Uterus (tissue), 3 donors: ENCODE measurements at regions not wholly inside any gene's neighbourhood (a gene's known extent, or its start where the extent isn't known, plus 50 kb on each side); places are given as distances from the start of the nearest gene placed in this dataset.

ENCODE experiments used
- DNase-seq, 2 donors: peaks; one replicate each; pipeline ENCODE4 v3.0.0-alpha.2; 2019 to 2020
- H3K27ac ChIP-seq, 2 donors: fragments of 200-600 bp; sonication (generic); 1 replicate in 1 of 2; 2 replicates in 1 of 2; pipeline ENCODE4 v1.5.1; 2016 to 2018
- H3K27me3 ChIP-seq, 2 donors: fragments of 200-600 bp; sonication (generic); one replicate each; pipeline ENCODE4 v1.5.1; 2018 to 2019; ENCODE audit warnings: control low read depth in 1 of 2
- H3K36me3 ChIP-seq, 2 donors: fragments of 200-600 bp; sonication (generic); one replicate each; pipeline ENCODE4 v1.5.1; 2019; ENCODE audit warnings: control low read depth in 1 of 2
- H3K4me1 ChIP-seq, 2 donors: fragments of 200-600 bp; sonication (generic); one replicate each; pipeline ENCODE4 v1.5.1; 2018 to 2019; ENCODE audit warnings: control low read depth in 1 of 2
- H3K4me3 ChIP-seq, 2 donors: fragments of 200-600 bp; sonication (generic); 1 replicate in 1 of 2; 2 replicates in 1 of 2; pipeline ENCODE4 v1.5.1; 2018 to 2019; ENCODE audit warnings: mild to moderate bottlenecking in 1 of 2
- H3K9me3 ChIP-seq, 2 donors: fragments of 200-600 bp; sonication (generic); one replicate each; pipeline ENCODE4 v1.5.1; 2019; ENCODE audit warnings: control low read depth in 1 of 2
- POLR2A ChIP-seq, 2 donors: fragments of 450-650 bp; IDR thresholded peaks; one replicate each; pipeline ENCODE4 v1.6.1; 2016; ENCODE audit warnings: antibody characterized with exemption in 2 of 2, mild to moderate bottlenecking in 1 of 2, moderate library complexity in 1 of 2
- intact Hi-C: fragments of 100-400 bp; cut with DNase I; formaldehyde crosslinking; loops from one replicate; pipeline ENCODE4 v1.15.1; 2023; ENCODE audit warnings: low total_unique reads
- TF ChIP-seq, protein P1 (sequence below), 4 experiments: fragments of 200-600 bp in 2 of 4; fragments of 450-650 bp in 2 of 4; sonication (generic) in 2 of 4; IDR thresholded peaks; one replicate each; pipeline ENCODE4 v1.5.1; 2016 to 2019; ENCODE audit warnings: antibody characterized with exemption in 4 of 4, mild to moderate bottlenecking in 2 of 4, moderate library complexity in 1 of 4
- donor health status: DM: yes; HTN: yes; CAD: no.

DNA sequence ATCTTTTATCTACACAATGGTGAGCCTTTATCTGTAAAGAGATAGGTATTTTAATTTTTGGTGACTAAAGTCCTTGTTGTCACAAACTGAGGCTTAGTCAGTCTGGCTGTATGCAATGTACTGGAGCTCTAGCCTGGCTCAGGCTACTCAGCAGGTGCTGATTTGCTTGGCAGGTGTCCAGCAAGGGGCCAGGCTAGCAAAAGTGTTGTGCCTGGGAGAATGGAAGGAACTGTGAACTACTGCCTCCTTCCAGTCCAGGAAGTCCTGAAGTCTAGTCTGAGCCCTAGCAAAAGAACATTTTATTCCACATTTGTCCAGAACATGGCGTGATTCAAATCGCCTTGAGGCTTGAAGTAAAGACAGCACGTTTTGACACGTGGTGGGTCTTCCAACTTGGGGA, 260.5 kb downstream of the CCDC85A start:
- no peaks in the 10 kb centered on the region for H3K36me3 ChIP-seq
- H3K27ac ChIP-seq, result no peak overlapping the region
- H3K9me3 ChIP-seq, result no peaks in the 10 kb centered on the region
- no peak for TF ChIP-seq POLR2A (IDR thresholded peaks at IDR 0.05)
- TF ChIP-seq, protein P1, sequence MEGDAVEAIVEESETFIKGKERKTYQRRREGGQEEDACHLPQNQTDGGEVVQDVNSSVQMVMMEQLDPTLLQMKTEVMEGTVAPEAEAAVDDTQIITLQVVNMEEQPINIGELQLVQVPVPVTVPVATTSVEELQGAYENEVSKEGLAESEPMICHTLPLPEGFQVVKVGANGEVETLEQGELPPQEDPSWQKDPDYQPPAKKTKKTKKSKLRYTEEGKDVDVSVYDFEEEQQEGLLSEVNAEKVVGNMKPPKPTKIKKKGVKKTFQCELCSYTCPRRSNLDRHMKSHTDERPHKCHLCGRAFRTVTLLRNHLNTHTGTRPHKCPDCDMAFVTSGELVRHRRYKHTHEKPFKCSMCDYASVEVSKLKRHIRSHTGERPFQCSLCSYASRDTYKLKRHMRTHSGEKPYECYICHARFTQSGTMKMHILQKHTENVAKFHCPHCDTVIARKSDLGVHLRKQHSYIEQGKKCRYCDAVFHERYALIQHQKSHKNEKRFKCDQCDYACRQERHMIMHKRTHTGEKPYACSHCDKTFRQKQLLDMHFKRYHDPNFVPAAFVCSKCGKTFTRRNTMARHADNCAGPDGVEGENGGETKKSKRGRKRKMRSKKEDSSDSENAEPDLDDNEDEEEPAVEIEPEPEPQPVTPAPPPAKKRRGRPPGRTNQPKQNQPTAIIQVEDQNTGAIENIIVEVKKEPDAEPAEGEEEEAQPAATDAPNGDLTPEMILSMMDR (IDR thresholded peaks at IDR 0.05), result no peak
- no peak overlapping the region for H3K4me3 ChIP-seq
- no peaks in the 10 kb centered on the region for H3K4me1 ChIP-seq
- H3K27me3 ChIP-seq, result no peaks in the 10 kb centered on the region
- no peak for DNase-seq
- intact Hi-C loops, result no loop called here

DNA sequence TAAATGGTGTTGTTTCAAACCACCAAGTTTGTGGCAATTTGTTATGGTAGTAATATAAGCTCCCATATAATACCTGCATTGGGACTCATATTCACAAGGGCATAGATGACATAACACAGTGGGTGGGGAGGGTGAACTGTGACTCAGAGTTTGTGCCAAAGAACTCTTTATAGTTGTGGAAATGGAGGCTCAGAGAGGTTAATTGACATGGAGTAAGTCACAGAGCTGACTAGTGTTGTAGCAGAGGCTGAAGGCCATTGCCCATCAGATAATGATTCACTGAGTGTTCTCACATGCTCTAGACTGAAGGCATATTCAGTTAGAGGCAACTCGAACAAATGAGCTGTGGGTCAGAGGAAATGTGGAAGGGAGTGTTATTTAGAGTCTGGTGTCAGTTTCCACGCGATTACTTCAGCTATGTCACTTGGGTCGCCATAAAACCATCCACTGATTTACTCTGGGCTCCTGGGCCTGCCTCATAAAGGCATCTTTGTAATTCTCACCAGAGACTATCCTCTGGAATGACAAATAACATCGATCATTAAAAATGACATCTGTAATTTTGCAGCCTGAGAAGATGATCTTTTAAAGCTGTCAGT, 264.7 kb downstream of the CCDC85A start:
- H3K4me1 ChIP-seq, result no peaks in the 10 kb centered on the region
- no peak overlapping the region for H3K4me3 ChIP-seq
- H3K27ac ChIP-seq, result peak overlapping the region in 1 of 2 donors; percentile 30
- TF ChIP-seq, protein P1 (IDR thresholded peaks at IDR 0.05), result no peak
- no peak for TF ChIP-seq POLR2A (IDR thresholded peaks at IDR 0.05)
- no peaks in the 10 kb centered on the region for H3K9me3 ChIP-seq
- H3K36me3 ChIP-seq, result no peaks in the 10 kb centered on the region
- no peaks in the 10 kb centered on the region for H3K27me3 ChIP-seq
- DNase-seq, result no peak
- intact Hi-C loops, result no loop called here

DNA sequence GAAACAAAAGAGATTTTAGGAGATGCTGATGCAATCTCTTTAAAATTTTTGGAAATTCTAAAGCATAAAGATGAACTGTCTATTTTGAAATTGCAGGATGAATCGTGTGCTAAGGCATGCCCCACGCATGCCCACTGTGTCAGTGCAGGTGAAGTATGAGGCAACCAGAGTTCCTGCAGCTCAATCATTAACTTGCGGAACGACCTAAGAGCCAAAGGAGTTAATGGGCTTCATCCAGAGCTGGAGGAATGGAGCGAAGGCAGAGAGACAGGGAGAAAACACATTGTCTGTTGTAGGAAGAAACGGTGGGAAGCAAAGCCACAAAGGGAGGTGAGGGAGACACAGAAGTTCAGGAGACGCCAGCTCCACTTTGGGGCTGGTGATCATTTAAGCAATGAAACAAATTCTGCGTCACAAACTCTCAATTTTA, 265.2 kb downstream of the CCDC85A start:
- Histone ChIP-seq H3K9me3 (no peaks in the 10 kb centered on the region), H3K36me3 (no peaks in the 10 kb centered on the region), H3K27me3 (no peaks in the 10 kb centered on the region), H3K4me3 (no peak overlapping the region), H3K27ac (no peak overlapping the region), H3K4me1 (no peaks in the 10 kb centered on the region)
- peak in 1 of 2 donors; percentile 23 for DNase-seq
- TF ChIP-seq, protein P1 (IDR thresholded peaks at IDR 0.05), result no peak
- TF ChIP-seq POLR2A (IDR thresholded peaks at IDR 0.05), result no peak
- intact Hi-C loops, result no loop called here

DNA sequence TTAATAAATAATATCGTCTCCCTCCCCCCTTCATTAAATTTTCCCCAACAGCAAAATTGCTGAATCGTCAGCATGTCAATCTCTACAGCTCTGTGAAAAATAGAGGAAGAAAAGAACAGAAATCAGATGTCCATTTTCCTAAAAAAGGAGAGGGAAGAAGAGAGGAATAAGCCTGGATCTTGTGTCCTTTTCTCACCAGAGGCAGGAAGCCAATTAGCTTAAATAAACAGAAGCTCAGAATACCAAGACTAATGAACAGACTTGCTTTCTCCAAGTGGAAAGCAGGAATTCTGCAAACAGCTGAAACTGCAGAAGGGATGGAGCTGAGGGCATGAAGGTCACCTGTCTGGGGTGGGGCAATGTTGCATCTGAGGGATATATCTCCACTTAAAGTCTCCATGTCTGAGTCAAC, 265.7 kb downstream of the CCDC85A start:
- no peaks in the 10 kb centered on the region for H3K36me3 ChIP-seq
- no peaks in the 10 kb centered on the region for H3K4me1 ChIP-seq
- intact Hi-C loops, result no loop called here
- H3K4me3 ChIP-seq, result no peak overlapping the region
- no peaks in the 10 kb centered on the region for H3K9me3 ChIP-seq
- no peak overlapping the region for H3K27ac ChIP-seq
- no peaks in the 10 kb centered on the region for H3K27me3 ChIP-seq
- no peak for DNase-seq
- no peak for TF ChIP-seq POLR2A (IDR thresholded peaks at IDR 0.05)
- TF ChIP-seq, protein P1 (IDR thresholded peaks at IDR 0.05), result no peak

DNA sequence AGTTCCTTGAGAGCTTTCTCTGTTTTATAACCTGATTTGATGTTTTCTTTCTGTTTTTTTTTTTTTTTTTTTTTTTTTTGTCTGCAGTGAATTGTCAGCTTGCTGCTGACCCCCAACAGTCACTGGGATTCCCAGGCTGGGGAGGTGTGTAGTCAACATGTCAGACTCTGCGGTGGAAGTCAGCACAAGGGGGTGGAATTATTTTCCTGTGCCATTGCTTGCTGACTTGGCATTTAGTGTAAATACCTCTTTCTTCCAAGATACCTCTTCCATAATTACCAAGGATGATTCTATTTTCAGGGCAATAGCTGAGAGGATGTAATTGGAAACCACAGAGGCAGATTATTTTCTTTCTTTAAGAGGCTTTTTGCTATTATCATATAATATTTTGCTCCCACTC, 266.3 kb downstream of the CCDC85A start:
- no peaks in the 10 kb centered on the region for H3K27me3 ChIP-seq
- H3K27ac ChIP-seq, result no peak overlapping the region
- no peak for TF ChIP-seq POLR2A (IDR thresholded peaks at IDR 0.05)
- TF ChIP-seq, protein P1 (IDR thresholded peaks at IDR 0.05), result no peak
- DNase-seq, result no peak
- intact Hi-C loops, result no loop called here
- no peak overlapping the region for H3K4me3 ChIP-seq
- H3K4me1 ChIP-seq, result no peaks in the 10 kb centered on the region
- H3K9me3 ChIP-seq, result no peaks in the 10 kb centered on the region
- H3K36me3 ChIP-seq, result no peaks in the 10 kb centered on the region
